Neural cell (in vitro differentiated cells): ENCODE measurements at regions not wholly inside any gene's neighbourhood (a gene's known extent, or its start where the extent isn't known, plus 50 kb on each side); places are given as distances from the start of the nearest gene placed in this dataset.

Source experiments
- EZH2 ChIP-seq: fragments of 200-600, 300-800 bp; shearing (Covaris generic), sonication (generic); IDR thresholded peaks from 2 replicates; pipeline ENCODE4 v1.6.1; 2014; ENCODE audit warnings: antibody characterized with exemption, low read length, borderline replicate concordance, mild to moderate bottlenecking; ENCODE audit not compliant: insufficient read depth, poor library complexity, severe bottlenecking
- POLR2AphosphoS5 ChIP-seq: IDR thresholded peaks from 2 replicates; pipeline ENCODE4 v1.6.1; 2012
- TAF1 ChIP-seq: IDR thresholded peaks from 2 replicates; pipeline ENCODE4 v1.6.1; 2012; ENCODE audit warnings: low read depth
- TF ChIP-seq, protein P1 (sequence below): fragments of 450-650 bp; IDR thresholded peaks from 2 replicates; pipeline ENCODE4 v1.5.1; 2014; ENCODE audit warnings: antibody characterized with exemption, mild to moderate bottlenecking, moderate library complexity; ENCODE audit not compliant: poor library complexity, severe bottlenecking
- TF ChIP-seq, protein P2 (sequence below): IDR thresholded peaks from 2 replicates; pipeline ENCODE4 v1.6.1; 2012; ENCODE audit warnings: borderline replicate concordance

DNA sequence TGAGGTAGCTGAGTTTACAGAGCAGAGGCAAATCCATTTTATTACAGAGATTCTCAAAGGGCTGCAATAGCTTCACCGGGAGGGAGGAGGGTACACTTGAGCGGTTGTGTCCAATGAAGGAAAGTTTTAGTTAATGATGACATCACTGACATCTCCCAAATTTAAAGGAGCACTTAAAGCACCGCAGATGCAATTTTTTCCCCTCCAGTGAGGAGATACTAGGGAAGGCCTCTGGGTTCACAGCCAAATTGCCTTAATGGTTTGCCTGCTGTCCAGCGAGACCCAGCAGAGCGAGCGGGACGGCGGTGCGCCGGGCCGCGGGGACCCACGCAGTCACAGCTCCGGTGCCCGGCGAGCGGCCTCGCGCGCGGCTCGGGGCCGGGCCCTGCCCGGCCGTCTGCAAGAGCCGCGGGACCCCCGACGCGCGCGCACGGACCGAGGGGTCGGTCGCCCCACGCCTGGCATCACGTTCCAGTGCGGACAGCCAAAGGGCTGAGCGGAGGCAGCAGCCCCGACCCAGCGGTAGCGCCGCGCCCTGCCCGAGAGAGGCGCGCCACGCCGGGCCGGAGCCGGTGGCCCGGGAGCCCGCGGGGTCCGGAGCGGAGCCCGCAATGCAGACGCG, 160.5 kb upstream of the CHRNA7 start:
- TF ChIP-seq, protein P1, sequence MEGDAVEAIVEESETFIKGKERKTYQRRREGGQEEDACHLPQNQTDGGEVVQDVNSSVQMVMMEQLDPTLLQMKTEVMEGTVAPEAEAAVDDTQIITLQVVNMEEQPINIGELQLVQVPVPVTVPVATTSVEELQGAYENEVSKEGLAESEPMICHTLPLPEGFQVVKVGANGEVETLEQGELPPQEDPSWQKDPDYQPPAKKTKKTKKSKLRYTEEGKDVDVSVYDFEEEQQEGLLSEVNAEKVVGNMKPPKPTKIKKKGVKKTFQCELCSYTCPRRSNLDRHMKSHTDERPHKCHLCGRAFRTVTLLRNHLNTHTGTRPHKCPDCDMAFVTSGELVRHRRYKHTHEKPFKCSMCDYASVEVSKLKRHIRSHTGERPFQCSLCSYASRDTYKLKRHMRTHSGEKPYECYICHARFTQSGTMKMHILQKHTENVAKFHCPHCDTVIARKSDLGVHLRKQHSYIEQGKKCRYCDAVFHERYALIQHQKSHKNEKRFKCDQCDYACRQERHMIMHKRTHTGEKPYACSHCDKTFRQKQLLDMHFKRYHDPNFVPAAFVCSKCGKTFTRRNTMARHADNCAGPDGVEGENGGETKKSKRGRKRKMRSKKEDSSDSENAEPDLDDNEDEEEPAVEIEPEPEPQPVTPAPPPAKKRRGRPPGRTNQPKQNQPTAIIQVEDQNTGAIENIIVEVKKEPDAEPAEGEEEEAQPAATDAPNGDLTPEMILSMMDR, result no peak
- TF ChIP-seq POLR2AphosphoS5 (no peak), EZH2 (no peak), TAF1 (no peak)
- TF ChIP-seq, protein P2, sequence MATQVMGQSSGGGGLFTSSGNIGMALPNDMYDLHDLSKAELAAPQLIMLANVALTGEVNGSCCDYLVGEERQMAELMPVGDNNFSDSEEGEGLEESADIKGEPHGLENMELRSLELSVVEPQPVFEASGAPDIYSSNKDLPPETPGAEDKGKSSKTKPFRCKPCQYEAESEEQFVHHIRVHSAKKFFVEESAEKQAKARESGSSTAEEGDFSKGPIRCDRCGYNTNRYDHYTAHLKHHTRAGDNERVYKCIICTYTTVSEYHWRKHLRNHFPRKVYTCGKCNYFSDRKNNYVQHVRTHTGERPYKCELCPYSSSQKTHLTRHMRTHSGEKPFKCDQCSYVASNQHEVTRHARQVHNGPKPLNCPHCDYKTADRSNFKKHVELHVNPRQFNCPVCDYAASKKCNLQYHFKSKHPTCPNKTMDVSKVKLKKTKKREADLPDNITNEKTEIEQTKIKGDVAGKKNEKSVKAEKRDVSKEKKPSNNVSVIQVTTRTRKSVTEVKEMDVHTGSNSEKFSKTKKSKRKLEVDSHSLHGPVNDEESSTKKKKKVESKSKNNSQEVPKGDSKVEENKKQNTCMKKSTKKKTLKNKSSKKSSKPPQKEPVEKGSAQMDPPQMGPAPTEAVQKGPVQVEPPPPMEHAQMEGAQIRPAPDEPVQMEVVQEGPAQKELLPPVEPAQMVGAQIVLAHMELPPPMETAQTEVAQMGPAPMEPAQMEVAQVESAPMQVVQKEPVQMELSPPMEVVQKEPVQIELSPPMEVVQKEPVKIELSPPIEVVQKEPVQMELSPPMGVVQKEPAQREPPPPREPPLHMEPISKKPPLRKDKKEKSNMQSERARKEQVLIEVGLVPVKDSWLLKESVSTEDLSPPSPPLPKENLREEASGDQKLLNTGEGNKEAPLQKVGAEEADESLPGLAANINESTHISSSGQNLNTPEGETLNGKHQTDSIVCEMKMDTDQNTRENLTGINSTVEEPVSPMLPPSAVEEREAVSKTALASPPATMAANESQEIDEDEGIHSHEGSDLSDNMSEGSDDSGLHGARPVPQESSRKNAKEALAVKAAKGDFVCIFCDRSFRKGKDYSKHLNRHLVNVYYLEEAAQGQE, result no peak
